ENCODE measurements at regions not wholly inside any gene's neighbourhood (a gene's known extent, or its start where the extent isn't known, plus 50 kb on each side); places are given as distances from the start of the nearest gene placed in this dataset.

DNA sequence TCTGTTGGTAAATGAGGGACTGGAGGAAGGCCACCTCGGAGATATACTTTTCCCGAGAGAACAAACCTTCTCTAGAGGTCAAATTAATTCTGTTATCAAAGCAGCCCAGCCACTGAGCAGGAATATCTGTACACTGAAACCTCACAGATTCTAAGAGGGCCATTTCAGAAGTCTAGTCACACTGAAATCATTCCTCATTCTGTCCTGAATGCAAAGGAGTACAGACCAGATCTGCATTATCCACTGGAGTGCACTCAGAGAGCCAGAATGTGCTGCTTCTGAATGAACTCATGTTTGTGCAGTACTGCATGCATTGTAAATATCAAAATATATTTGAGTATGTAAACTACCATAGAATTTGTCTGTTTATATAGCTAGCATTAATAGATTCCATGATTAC, 278.3 kb upstream of the FSTL5 start:
- 58 to 67% methylated on average over 2 of the region's 2 CpGs for WGBS, 2 donors
- no peak for TF ChIP-seq POLR2A (IDR thresholded peaks at IDR 0.05)
- TF ChIP-seq POLR2AphosphoS5 (IDR thresholded peaks at IDR 0.05): no peak
- TF ChIP-seq, protein P1, sequence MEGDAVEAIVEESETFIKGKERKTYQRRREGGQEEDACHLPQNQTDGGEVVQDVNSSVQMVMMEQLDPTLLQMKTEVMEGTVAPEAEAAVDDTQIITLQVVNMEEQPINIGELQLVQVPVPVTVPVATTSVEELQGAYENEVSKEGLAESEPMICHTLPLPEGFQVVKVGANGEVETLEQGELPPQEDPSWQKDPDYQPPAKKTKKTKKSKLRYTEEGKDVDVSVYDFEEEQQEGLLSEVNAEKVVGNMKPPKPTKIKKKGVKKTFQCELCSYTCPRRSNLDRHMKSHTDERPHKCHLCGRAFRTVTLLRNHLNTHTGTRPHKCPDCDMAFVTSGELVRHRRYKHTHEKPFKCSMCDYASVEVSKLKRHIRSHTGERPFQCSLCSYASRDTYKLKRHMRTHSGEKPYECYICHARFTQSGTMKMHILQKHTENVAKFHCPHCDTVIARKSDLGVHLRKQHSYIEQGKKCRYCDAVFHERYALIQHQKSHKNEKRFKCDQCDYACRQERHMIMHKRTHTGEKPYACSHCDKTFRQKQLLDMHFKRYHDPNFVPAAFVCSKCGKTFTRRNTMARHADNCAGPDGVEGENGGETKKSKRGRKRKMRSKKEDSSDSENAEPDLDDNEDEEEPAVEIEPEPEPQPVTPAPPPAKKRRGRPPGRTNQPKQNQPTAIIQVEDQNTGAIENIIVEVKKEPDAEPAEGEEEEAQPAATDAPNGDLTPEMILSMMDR (IDR thresholded peaks at IDR 0.05): no peak
- TF ChIP-seq EP300 (IDR thresholded peaks at IDR 0.05): no peak
- H3K27ac ChIP-seq: no peak overlapping the region
- no peak for DNase-seq
- no peaks in the 10 kb centered on the region for H3K9me3 ChIP-seq
- intact Hi-C loops (cut with DNase I): no loop called here
- no peak overlapping the region for H3K4me3 ChIP-seq
- H3K27me3 ChIP-seq: no peaks in the 10 kb centered on the region
- no peaks in the 10 kb centered on the region for H3K4me1 ChIP-seq
- H3K36me3 ChIP-seq: no peaks in the 10 kb centered on the region

DNA sequence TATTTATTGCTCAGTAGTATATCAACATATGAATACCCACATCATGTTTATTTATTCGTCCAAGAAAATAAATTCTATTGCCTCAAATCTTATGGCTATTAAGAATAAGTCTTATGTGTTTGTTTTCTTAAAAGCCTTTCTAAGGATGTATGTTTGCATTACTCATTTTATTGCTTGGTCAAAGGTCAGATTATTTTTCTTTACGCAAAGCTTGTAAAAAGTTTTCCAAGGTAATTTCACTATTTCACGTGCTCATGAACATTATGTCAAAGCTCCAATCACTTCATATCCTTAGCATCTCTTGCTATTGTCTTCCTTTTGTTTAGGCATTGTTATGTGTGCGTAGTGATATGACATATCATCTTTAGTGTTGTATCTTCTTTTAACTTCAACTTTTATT, 258.5 kb upstream of the FSTL5 start:
- Histone ChIP-seq H3K4me3 (no peak overlapping the region), H3K27ac (no peak overlapping the region), H3K27me3 (no peaks in the 10 kb centered on the region), H3K4me1 (no peaks in the 10 kb centered on the region), H3K36me3 (no peaks in the 10 kb centered on the region), H3K9me3 (no peaks in the 10 kb centered on the region)
- DNase-seq: no peak
- WGBS, 2 donors: 17 to 64% methylated on average over 4 of the region's 4 CpGs
- intact Hi-C loops (cut with DNase I): no loop called here
- no peak for TF ChIP-seq EP300 (IDR thresholded peaks at IDR 0.05)
- no peak for TF ChIP-seq POLR2A (IDR thresholded peaks at IDR 0.05)
- no peak for TF ChIP-seq POLR2AphosphoS5 (IDR thresholded peaks at IDR 0.05)
- TF ChIP-seq, protein P1 (IDR thresholded peaks at IDR 0.05): no peak

DNA sequence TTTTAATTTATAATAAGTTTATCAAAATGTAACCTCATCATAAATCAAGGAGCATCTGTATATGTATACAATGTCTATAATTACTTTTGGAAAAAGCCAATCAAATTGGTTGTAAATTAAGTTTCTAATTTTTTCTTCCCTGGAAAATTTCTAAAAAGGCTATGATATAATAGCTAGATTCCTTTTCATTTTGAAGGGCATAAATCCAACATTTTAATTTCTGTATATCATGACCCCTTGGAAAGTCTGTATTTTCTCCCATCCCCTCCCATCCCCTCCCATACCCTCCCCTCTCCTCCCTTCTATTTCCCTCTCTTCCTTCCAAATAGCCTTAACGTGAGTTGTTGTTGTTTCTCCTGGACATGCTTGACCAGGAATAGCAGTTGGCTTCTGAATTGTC, 247.1 kb upstream of the FSTL5 start:
- no peaks in the 10 kb centered on the region for H3K27me3 ChIP-seq
- WGBS, 2 donors: 0 to 33% methylated on average over 1 of the region's 1 CpG
- no peaks in the 10 kb centered on the region for H3K36me3 ChIP-seq
- H3K4me3 ChIP-seq: no peak overlapping the region
- no peaks in the 10 kb centered on the region for H3K4me1 ChIP-seq
- H3K27ac ChIP-seq: no peak overlapping the region
- H3K9me3 ChIP-seq: no peaks in the 10 kb centered on the region
- intact Hi-C loops (cut with DNase I): no loop called here
- no peak for DNase-seq
- no peak for TF ChIP-seq EP300 (IDR thresholded peaks at IDR 0.05)
- TF ChIP-seq, protein P1 (IDR thresholded peaks at IDR 0.05): no peak
- TF ChIP-seq POLR2A (IDR thresholded peaks at IDR 0.05): no peak
- no peak for TF ChIP-seq POLR2AphosphoS5 (IDR thresholded peaks at IDR 0.05)

DNA sequence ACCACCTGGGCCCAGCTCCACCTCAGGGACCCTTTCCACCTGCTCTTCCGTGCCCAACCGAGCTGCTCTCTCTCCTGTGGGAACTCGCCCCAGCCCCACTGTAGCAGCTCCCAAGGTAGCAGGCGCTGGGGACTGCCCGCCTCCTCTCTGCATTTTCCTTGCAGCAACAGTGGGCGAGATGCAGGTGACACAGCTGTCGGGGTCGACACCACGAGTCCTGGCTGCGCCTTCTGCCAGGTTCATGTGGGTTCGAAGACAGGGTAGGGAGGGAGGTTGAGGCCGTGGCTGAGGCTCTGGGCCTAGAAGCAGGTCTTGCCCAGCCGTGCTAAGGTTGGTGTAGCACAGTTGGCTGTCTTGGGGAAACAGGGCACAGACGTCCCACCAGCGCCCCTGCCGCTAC, 245.2 kb upstream of the FSTL5 start:
- H3K4me1 ChIP-seq: no peaks in the 10 kb centered on the region
- no peak overlapping the region for H3K4me3 ChIP-seq
- no peaks in the 10 kb centered on the region for H3K27me3 ChIP-seq
- DNase-seq: no peak
- no peak overlapping the region for H3K27ac ChIP-seq
- intact Hi-C loops (cut with DNase I): no loop called here
- TF ChIP-seq EP300 (IDR thresholded peaks at IDR 0.05): no peak
- TF ChIP-seq, protein P1 (IDR thresholded peaks at IDR 0.05): no peak
- no peak for TF ChIP-seq POLR2A (IDR thresholded peaks at IDR 0.05)
- no peak for TF ChIP-seq POLR2AphosphoS5 (IDR thresholded peaks at IDR 0.05)
- 90 to 95% methylated on average over 16 of the region's 16 CpGs for WGBS, 2 donors
- no peaks in the 10 kb centered on the region for H3K9me3 ChIP-seq
- no peaks in the 10 kb centered on the region for H3K36me3 ChIP-seq

DNA sequence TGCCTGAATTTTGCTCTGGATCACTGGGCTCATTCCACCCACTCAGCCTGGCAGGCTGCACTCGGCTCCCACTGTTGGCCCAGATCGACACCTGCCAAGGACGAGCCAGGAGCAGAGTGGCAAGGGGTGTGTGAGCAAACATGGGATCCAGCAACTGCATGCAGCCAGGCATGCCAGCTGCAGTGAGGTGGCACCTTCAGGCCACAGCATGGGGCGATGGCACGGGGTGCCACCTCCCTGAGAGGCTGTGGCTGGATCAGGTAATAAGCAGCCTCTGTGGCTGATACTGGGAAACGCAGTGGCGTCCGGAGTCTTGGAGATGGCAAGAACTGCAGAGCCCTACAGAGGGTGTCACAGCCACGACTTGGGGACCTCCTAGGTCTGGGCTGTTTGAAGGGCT, 244.5 kb upstream of the FSTL5 start:
- H3K27ac ChIP-seq: no peak overlapping the region
- H3K4me3 ChIP-seq: no peak overlapping the region
- no peaks in the 10 kb centered on the region for H3K36me3 ChIP-seq
- DNase-seq: no peak
- no peaks in the 10 kb centered on the region for H3K27me3 ChIP-seq
- 35 to 75% methylated on average over 9 of the region's 9 CpGs for WGBS, 2 donors
- no peaks in the 10 kb centered on the region for H3K4me1 ChIP-seq
- H3K9me3 ChIP-seq: no peaks in the 10 kb centered on the region
- intact Hi-C loops (cut with DNase I): no loop called here
- TF ChIP-seq, protein P1 (IDR thresholded peaks at IDR 0.05): no peak
- TF ChIP-seq EP300 (IDR thresholded peaks at IDR 0.05): no peak
- no peak for TF ChIP-seq POLR2A (IDR thresholded peaks at IDR 0.05)
- no peak for TF ChIP-seq POLR2AphosphoS5 (IDR thresholded peaks at IDR 0.05)
